ENCODE measurements at regions not wholly inside any gene's neighbourhood (a gene's known extent, or its start where the extent isn't known, plus 50 kb on each side); places are given as distances from the start of the nearest gene placed in this dataset.
A peak's percentile ranks its signal among the peaks of the same experiment; 100 is the strongest.

- Histone ChIP-seq H3K4me1 (ENCODE audit: insufficient read depth, low read length) (no peaks in the 10 kb centered on the region), H3K9me3 (ENCODE audit: control insufficient read depth in 1 of 2, insufficient read depth in 1 of 2, low read length in 2 of 2) (no peaks in the 10 kb centered on the region), H3K4me3 (ENCODE audit: low read length) (no peak overlapping the region), H3K27me3 (ENCODE audit: control insufficient read depth in 1 of 2, insufficient read depth in 2 of 2, low read length in 2 of 2) (peaks cover 0 to 2% of the 10 kb centered on the region in 2 experiments), H3K36me3 (ENCODE audit: insufficient read depth, low read length) (no peaks in the 10 kb centered on the region), H3K27ac (ENCODE audit: low read depth in 1 of 2, low read length in 2 of 2) (no peak overlapping the region)
- Mint-ChIP-seq H3K27ac (no peak overlapping the region), H3K27me3 (peaks cover 19% of the 10 kb centered on the region), H3K9me3 (no peaks in the 10 kb centered on the region), H3K36me3 (ENCODE audit: low read depth) (no peaks in the 10 kb centered on the region), H3K4me3 (no peak overlapping the region), H3K4me1 (ENCODE audit: low read depth) (no peaks in the 10 kb centered on the region)
- intact Hi-C loops (cut with DNase I, micrococcal nuclease) = no loop called here
- CTCF ChIA-PET = no interaction called here
- no peak for TF ChIP-seq CTCF (IDR thresholded peaks at IDR 0.05)
- peak in 3 of 14 experiments; percentile 14 to 67 (median 52) for DNase-seq
- POLR2A ChIA-PET = no interaction called here
- no peak for ATAC-seq (ENCODE audit: poor library complexity)
Observed at GRCh38 chr1:94719926-94720793, 100.0 kb upstream of the SLC44A3 start.

GRCh38 chr1:94716965-94717364 lies 103.2 kb upstream of the SLC44A3 start:
- peaks cover 9% of the 10 kb centered on the region for H3K27me3 Mint-ChIP-seq
- ChIA-PET CTCF (no interaction called here), POLR2A (no interaction called here)
- H3K36me3 Mint-ChIP-seq (ENCODE audit: low read depth) = no peaks in the 10 kb centered on the region
- ATAC-seq (ENCODE audit: poor library complexity) (no peak), DNase-seq (no peak)
- Histone ChIP-seq H3K4me3 (ENCODE audit: low read length) (no peak overlapping the region), H3K4me1 (ENCODE audit: insufficient read depth, low read length) (no peaks in the 10 kb centered on the region), H3K27me3 (ENCODE audit: control insufficient read depth in 1 of 2, insufficient read depth in 2 of 2, low read length in 2 of 2) (peaks cover 0 to 2% of the 10 kb centered on the region in 2 experiments), H3K27ac (ENCODE audit: low read depth in 1 of 2, low read length in 2 of 2) (no peak overlapping the region), H3K9me3 (ENCODE audit: control insufficient read depth in 1 of 2, insufficient read depth in 1 of 2, low read length in 2 of 2) (no peaks in the 10 kb centered on the region), H3K36me3 (ENCODE audit: insufficient read depth, low read length) (no peaks in the 10 kb centered on the region)
- no peak overlapping the region for H3K27ac Mint-ChIP-seq
- H3K4me1 Mint-ChIP-seq (ENCODE audit: low read depth) = no peaks in the 10 kb centered on the region
- H3K9me3 Mint-ChIP-seq = no peaks in the 10 kb centered on the region
- TF ChIP-seq CTCF (IDR thresholded peaks at IDR 0.05) = no peak
- no peak overlapping the region for H3K4me3 Mint-ChIP-seq
- intact Hi-C loops (cut with DNase I, micrococcal nuclease) = no loop called here

GRCh38 chr1:94715321-94715720 lies 104.8 kb upstream of the SLC44A3 start:
- ATAC-seq (ENCODE audit: poor library complexity) (no peak), DNase-seq (no peak)
- Mint-ChIP-seq H3K36me3 (ENCODE audit: low read depth) (no peaks in the 10 kb centered on the region), H3K9me3 (no peaks in the 10 kb centered on the region), H3K4me1 (ENCODE audit: low read depth) (no peaks in the 10 kb centered on the region), H3K27ac (no peak overlapping the region), H3K27me3 (no peaks in the 10 kb centered on the region), H3K4me3 (no peak overlapping the region)
- Histone ChIP-seq H3K9me3 (ENCODE audit: control insufficient read depth in 1 of 2, insufficient read depth in 1 of 2, low read length in 2 of 2) (no peaks in the 10 kb centered on the region), H3K27me3 (ENCODE audit: control insufficient read depth in 1 of 2, insufficient read depth in 2 of 2, low read length in 2 of 2) (peaks cover 0 to 2% of the 10 kb centered on the region in 2 experiments), H3K36me3 (ENCODE audit: insufficient read depth, low read length) (no peaks in the 10 kb centered on the region), H3K4me3 (ENCODE audit: low read length) (no peak overlapping the region), H3K27ac (ENCODE audit: low read depth in 1 of 2, low read length in 2 of 2) (no peak overlapping the region), H3K4me1 (ENCODE audit: insufficient read depth, low read length) (no peaks in the 10 kb centered on the region)
- CTCF ChIA-PET = no interaction called here
- TF ChIP-seq CTCF (IDR thresholded peaks at IDR 0.05) = no peak
- intact Hi-C loops (cut with DNase I, micrococcal nuclease) = no loop called here
- POLR2A ChIA-PET = no interaction called here

All from CD4-positive, alpha-beta T cell (primary cell).